Neural cell (in vitro differentiated cells): ENCODE measurements at regions not wholly inside any gene's neighbourhood (a gene's known extent, or its start where the extent isn't known, plus 50 kb on each side); places are given as distances from the start of the nearest gene placed in this dataset.
"Not testable (repeated sequence)": the region's sequence is repeated elsewhere in the genome, so short reads cannot be mapped to it uniquely, and the experiment has no call there.

Experiments
- CTCF ChIP-seq: fragments of 450-650 bp; IDR thresholded peaks from 2 replicates; pipeline ENCODE4 v1.5.1; 2014; ENCODE audit warnings: antibody characterized with exemption, mild to moderate bottlenecking, moderate library complexity; ENCODE audit not compliant: poor library complexity, severe bottlenecking
- EP300 ChIP-seq: fragments of 450-650 bp; conservative IDR thresholded peaks from 2 replicates; pipeline ENCODE4 v1.6.1; 2014; ENCODE audit warnings: antibody characterized with exemption, mild to moderate bottlenecking, moderate library complexity; ENCODE audit not compliant: poor library complexity, severe bottlenecking
- EZH2 ChIP-seq: fragments of 200-600, 300-800 bp; shearing (Covaris generic), sonication (generic); IDR thresholded peaks from 2 replicates; pipeline ENCODE4 v1.6.1; 2014; ENCODE audit warnings: antibody characterized with exemption, low read length, borderline replicate concordance, mild to moderate bottlenecking; ENCODE audit not compliant: insufficient read depth, poor library complexity, severe bottlenecking
- MXI1 ChIP-seq: fragments of 450-650 bp; conservative IDR thresholded peaks from 2 replicates; pipeline ENCODE4 v1.6.1; 2014; ENCODE audit warnings: antibody characterized with exemption, mild to moderate bottlenecking; ENCODE audit not compliant: poor library complexity, severe bottlenecking
- POLR2AphosphoS5 ChIP-seq: IDR thresholded peaks from 2 replicates; pipeline ENCODE4 v1.6.1; 2012
- RAD21 ChIP-seq: fragments of 450-650 bp; conservative IDR thresholded peaks from 2 replicates; pipeline ENCODE4 v1.6.1; 2014; ENCODE audit warnings: antibody characterized with exemption, mild to moderate bottlenecking, moderate library complexity
- SMC3 ChIP-seq: fragments of 450-650 bp; conservative IDR thresholded peaks from 2 replicates; pipeline ENCODE4 v1.6.1; 2014; ENCODE audit warnings: antibody characterized with exemption, mild to moderate bottlenecking, moderate library complexity; ENCODE audit not compliant: poor library complexity
- TAF1 ChIP-seq: IDR thresholded peaks from 2 replicates; pipeline ENCODE4 v1.6.1; 2012; ENCODE audit warnings: low read depth
- TF ChIP-seq, protein P1 (sequence below): IDR thresholded peaks from 2 replicates; pipeline ENCODE4 v1.6.1; 2012; ENCODE audit warnings: borderline replicate concordance

DNA sequence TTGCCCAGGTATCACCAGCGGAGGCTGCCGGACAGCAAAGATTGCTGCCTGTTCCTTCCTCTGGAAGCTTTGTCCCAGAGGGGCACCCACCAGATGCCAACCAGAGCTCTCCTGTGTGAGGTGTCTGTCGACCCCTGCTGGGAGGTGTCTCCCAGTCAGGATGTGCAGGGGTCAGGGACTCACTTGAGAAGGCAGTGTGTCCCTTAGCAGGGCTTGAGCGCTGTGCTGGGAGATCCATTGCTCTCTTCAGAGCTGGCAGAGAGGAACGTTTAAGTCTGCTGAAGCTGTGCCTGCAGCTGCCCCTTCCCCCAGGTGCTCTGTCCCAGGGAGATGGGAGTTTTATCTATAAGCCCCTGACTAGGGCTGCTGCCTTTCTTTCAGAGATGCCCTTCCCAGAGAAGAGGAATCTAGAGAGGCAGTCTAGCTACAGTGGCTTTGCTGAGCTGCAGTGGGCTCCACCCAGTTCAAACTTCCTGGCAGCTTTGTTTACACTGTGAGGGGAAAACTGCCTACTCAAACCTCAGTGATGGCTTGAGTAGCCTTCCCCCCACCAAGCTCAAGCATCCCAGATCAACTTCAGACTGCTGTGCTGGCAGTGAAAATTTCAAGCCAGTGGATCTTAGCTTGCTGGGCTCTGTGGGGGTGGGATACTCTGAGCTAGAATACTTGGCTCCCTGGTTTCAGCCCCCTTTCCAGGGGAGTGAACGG, 325.4 kb downstream of the SPATA31A1 start:
- TF ChIP-seq CTCF, EP300, EZH2, POLR2AphosphoS5, TAF1, RAD21, SMC3, MXI1: not testable (repeated sequence)
- TF ChIP-seq, protein P1, sequence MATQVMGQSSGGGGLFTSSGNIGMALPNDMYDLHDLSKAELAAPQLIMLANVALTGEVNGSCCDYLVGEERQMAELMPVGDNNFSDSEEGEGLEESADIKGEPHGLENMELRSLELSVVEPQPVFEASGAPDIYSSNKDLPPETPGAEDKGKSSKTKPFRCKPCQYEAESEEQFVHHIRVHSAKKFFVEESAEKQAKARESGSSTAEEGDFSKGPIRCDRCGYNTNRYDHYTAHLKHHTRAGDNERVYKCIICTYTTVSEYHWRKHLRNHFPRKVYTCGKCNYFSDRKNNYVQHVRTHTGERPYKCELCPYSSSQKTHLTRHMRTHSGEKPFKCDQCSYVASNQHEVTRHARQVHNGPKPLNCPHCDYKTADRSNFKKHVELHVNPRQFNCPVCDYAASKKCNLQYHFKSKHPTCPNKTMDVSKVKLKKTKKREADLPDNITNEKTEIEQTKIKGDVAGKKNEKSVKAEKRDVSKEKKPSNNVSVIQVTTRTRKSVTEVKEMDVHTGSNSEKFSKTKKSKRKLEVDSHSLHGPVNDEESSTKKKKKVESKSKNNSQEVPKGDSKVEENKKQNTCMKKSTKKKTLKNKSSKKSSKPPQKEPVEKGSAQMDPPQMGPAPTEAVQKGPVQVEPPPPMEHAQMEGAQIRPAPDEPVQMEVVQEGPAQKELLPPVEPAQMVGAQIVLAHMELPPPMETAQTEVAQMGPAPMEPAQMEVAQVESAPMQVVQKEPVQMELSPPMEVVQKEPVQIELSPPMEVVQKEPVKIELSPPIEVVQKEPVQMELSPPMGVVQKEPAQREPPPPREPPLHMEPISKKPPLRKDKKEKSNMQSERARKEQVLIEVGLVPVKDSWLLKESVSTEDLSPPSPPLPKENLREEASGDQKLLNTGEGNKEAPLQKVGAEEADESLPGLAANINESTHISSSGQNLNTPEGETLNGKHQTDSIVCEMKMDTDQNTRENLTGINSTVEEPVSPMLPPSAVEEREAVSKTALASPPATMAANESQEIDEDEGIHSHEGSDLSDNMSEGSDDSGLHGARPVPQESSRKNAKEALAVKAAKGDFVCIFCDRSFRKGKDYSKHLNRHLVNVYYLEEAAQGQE: not testable (repeated sequence)
